ENCODE measurements at regions not wholly inside any gene's neighbourhood (a gene's known extent, or its start where the extent isn't known, plus 50 kb on each side); places are given as distances from the start of the nearest gene placed in this dataset.

- DNase-seq (ENCODE audit: extremely low read depth, low read depth, low spot score): no peak
These were observed 1216.6 kb upstream of the PIK3C3 start for GRCh38 chr18:40738321-40738880.

DNA sequence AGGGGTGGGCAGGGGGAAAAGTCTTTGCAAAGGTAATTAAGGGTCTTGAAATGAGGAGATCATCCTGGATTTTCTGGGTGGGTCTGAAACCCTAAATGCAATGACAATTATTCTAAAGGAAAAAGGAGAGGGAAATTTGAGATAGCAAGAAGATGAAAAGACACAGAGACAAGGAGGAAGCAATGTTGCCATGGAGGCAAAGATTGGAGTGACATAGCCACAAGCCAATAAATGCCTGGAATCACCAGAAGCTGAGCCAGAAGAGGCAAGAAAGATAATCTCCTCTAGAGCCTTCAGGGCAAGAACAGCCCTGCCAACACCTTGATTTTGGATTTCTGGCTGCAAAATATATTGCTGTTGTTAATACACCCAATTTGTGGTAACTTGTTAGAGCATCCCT, 1246.3 kb upstream of the PIK3C3 start:
- no peak for DNase-seq (ENCODE audit: extremely low read depth, low read depth, low spot score)

DNA sequence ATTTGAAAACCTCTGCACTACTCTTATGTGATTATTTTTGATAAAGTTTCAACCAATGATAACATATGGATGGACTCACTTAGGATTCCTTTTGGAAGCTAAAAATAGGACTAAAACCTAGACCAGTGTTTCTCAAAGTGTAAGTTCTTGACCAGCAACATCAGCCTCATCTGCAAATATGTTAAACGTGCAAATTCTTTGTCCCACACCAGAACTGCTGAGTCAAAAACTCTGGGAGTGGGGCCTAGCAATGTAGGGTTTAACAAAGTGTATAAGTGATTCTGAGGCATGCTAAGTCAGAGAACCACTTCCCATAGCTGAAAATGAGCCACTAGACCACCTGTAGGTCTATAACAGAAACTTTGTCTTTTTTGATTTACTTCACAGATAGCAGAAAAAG, 1247.2 kb upstream of the PIK3C3 start:
- DNase-seq (ENCODE audit: extremely low read depth, low read depth, low spot score): no peak

DNA sequence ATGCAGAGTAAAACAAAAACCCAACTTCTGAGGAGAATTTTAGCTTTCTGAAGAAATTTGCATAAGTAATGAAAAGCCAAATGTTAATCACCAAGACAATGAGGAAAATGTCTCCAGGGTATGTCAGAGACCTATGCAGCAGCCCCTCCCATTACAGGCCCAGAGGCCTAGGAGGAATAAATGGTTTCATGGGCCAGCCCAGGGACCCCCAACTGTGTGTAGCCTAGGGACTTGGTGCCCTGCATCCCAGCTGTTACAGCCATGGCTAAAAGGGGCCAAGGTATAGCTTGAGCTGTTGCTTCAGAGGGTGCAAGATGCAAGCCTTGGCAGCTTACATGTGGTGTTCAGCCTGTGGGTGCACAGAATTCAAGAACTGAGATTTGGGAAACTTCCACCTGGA, 1256.9 kb upstream of the PIK3C3 start:
- no peak for DNase-seq (ENCODE audit: extremely low read depth, low read depth, low spot score)

DNA sequence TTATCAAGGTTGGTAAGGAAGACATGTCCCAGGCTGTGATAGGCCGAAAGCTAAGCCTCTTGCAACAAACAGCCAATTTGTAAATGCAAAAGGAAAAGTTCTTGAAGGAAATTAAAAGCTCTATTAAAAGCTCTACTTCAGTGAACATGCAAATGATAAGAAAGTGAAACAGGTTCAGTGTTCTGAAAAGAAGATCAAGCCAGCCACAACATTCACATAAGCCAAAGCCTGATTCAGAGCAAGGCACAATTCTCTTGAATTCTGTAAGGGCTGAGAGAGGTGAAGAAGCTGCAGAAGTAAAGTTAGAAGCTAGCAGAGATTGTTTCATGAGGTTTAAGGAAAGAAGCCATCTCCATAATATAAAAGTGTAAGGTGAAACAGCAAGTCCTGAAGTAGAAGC, 1259.5 kb upstream of the PIK3C3 start:
- no peak for DNase-seq (ENCODE audit: extremely low read depth, low read depth, low spot score)

GRCh38 chr18:40692871-40693270, 1262.2 kb upstream of the PIK3C3 start:
- DNase-seq (ENCODE audit: extremely low read depth, low read depth, low spot score): no peak

- no peak for DNase-seq (ENCODE audit: extremely low read depth, low read depth, low spot score)
These were observed 1265.0 kb upstream of the PIK3C3 start for GRCh38 chr18:40690062-40690461.

GRCh38 chr18:40687399-40687798, 1267.6 kb upstream of the PIK3C3 start:
- DNase-seq (ENCODE audit: extremely low read depth, low read depth, low spot score): no peak

DNA sequence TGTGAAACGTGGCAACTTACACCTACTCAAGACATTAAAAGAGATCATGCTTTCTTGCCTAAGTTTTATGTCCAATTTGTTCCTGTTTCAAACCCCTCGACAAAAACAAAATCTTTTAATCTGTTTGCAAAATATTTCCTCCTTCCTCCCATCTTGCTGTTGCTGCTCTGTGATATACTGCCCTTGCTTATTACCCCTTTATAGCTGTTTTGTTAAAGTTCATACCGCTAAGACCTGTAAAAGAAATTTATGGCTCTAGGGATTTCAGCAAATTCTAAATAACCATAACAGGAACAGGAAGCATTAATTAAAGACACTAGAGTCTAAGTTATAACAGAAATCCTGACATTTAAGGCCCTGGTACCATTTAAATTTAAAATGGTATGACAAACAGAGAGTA, 1268.2 kb upstream of the PIK3C3 start:
- no peak for DNase-seq (ENCODE audit: extremely low read depth, low read depth, low spot score)

DNA sequence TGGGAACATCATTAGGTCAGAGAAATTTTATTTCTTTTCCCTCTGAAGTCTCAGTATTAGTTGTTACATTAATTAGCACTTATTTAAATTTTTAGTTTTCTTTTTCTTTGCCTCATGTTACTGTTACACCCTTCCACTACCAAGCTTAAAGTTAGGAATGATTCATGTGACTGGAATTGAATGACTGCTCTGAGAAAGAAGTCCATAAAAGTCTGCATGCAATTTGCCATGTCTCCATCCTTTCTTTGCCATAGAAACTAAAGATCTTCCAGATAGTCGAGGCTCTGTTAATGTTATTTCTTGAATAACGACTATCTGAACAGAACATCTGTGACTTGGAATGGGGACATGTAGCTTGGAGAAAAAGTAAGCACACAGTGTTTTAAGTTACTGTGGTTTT, 1269.8 kb upstream of the PIK3C3 start:
- no peak for DNase-seq (ENCODE audit: extremely low read depth, low read depth, low spot score)

- DNase-seq (ENCODE audit: extremely low read depth, low read depth, low spot score): no peak
These were observed 1276.7 kb upstream of the PIK3C3 start for GRCh38 chr18:40678318-40678717.

- no peak for DNase-seq (ENCODE audit: extremely low read depth, low read depth, low spot score)
These were observed 1278.4 kb upstream of the PIK3C3 start for GRCh38 chr18:40676668-40677067.

GRCh38 chr18:40673150-40673549, 1281.9 kb upstream of the PIK3C3 start:
- DNase-seq (ENCODE audit: extremely low read depth, low read depth, low spot score): no peak

DNA sequence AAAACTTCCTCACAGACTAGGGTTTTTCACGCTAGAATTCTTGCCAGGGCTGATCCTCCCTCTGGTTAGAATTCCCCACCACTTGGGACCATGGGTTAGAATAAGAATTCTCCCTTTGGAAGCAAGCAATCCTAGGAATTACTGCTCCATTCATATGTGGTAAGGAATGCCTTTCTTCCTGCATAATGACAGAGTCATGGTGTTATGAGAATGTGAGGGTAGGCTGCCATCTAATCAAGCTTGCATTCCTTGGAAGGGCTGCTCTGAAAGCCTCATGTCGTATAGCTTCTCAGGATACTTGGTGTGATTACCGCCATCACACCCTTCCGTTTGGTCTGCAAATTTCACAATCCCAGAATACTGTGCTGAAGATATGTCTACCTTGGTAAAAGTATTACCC, 1282.4 kb upstream of the PIK3C3 start:
- no peak for DNase-seq (ENCODE audit: extremely low read depth, low read depth, low spot score)

DNA sequence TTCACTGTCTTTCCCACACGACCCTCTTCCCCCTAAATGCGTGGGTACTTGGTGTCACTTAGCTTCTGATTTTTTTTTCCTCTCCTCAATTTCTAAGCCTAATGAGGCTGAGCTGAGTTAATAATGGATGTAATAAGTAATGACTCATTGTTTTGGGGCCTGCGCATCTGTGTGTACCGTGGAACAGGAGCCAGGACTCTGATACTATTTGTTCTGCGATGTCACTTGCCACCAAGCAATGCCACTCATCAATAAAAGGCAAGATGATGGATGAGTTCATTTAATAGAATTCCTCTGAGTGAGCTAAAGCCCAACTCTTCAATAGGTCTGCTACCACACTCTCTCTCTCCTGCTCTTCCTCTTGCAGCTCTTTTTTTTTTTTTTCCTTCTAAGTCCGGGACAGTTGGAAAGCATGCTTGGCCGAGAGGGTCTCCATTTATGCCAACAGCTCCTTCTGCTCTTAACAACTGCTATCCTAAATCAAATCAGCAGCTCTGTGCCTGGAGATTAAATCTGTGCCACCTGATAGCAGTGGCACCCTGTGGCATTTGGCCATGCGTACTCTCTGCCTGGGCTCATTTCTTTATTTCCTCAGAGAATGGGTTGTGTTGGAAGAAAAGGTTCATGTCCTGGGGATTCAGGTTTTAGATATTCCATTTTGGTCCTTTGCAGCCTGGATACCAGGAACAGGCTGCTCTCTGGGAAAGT, 1284.2 kb upstream of the PIK3C3 start:
- no peak for DNase-seq (ENCODE audit: extremely low read depth, low read depth, low spot score)

- no peak for DNase-seq (ENCODE audit: extremely low read depth, low read depth, low spot score)
These were observed 1292.1 kb upstream of the PIK3C3 start for GRCh38 chr18:40662898-40663437.

- no peak for DNase-seq (ENCODE audit: extremely low read depth, low read depth, low spot score)
These were observed 1301.4 kb upstream of the PIK3C3 start for GRCh38 chr18:40653682-40654081.

GRCh38 chr18:40652321-40652720, 1302.7 kb upstream of the PIK3C3 start:
- DNase-seq (ENCODE audit: extremely low read depth, low read depth, low spot score): no peak

DNA sequence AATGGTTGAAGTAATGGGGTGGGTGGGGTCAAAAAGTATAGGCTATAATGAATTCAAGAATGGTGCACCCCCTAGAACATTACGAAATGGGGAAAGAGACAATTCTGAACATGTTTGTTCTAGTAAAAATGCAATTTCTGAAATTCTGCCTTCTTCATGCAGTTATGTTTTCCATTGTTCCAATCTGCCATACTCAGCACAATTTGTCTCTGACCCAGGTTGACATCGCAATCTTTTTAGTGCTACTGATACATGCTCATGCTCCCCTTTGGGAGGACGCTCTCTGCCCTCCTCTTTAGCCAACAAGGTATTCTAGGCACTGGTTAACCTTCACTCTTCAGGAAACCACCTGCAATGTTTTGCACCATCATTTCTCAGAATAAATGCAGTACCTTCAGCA, 1303.9 kb upstream of the PIK3C3 start:
- DNase-seq (ENCODE audit: extremely low read depth, low read depth, low spot score): no peak

GRCh38 chr18:40642692-40643229, 1312.3 kb upstream of the PIK3C3 start:
- DNase-seq (ENCODE audit: extremely low read depth, low read depth, low spot score): no peak

DNA sequence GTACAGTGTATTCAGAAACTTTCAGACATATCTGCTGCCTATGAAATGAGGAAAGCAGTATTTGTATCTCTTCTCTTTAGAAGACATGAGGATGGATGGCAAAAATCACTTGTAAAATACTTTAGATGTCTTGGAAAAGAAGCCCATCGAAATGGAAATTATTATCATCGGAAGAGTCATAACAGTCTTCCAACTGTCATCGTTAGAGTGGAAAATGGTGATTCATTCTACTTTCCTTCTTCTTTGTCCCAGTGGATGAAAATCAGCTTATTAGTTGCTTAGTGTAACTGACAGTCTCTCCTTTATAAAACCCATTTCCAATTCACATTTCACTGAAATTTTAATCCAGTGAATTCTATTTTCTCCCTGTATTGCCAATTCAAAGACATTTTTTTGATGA, 1323.7 kb upstream of the PIK3C3 start:
- no peak for DNase-seq (ENCODE audit: extremely low read depth, low read depth, low spot score)

- no peak for DNase-seq (ENCODE audit: extremely low read depth, low read depth, low spot score)
These were observed 1324.5 kb upstream of the PIK3C3 start for GRCh38 chr18:40630496-40630895.

All from glomerular endothelial cell (primary cell).